ENCODE measurements at regions not wholly inside any gene's neighbourhood (a gene's known extent, or its start where the extent isn't known, plus 50 kb on each side); places are given as distances from the start of the nearest gene placed in this dataset.

- Histone ChIP-seq H3K27ac (ENCODE audit: low read length) (no peak overlapping the region), H3K4me3 (ENCODE audit: low read length) (no peak overlapping the region), H3K9ac (ENCODE audit: low read length) (no peak overlapping the region), H3K79me2 (ENCODE audit: low read length) (no peaks in the 10 kb centered on the region), H3K4me2 (ENCODE audit: low read length) (no peak overlapping the region), H3K27me3 (ENCODE audit: low read depth, low read length) (no peaks in the 10 kb centered on the region), H4K20me1 (ENCODE audit: insufficient read depth, low read length) (no peaks in the 10 kb centered on the region), H2AFZ (ENCODE audit: low read depth, low read length) (no peak overlapping the region), H3K4me1 (ENCODE audit: low read length) (no peaks in the 10 kb centered on the region), H3K9me3 (ENCODE audit: insufficient read depth, low read length) (no peaks in the 10 kb centered on the region), H3K36me3 (replicated peaks; ENCODE audit: low read depth, low read length) (no peaks in the 10 kb centered on the region)
- no peak for TF ChIP-seq EZH2phosphoT487 (IDR thresholded peaks at IDR 0.05; ENCODE audit: low read depth)
- TF ChIP-seq, protein P1, sequence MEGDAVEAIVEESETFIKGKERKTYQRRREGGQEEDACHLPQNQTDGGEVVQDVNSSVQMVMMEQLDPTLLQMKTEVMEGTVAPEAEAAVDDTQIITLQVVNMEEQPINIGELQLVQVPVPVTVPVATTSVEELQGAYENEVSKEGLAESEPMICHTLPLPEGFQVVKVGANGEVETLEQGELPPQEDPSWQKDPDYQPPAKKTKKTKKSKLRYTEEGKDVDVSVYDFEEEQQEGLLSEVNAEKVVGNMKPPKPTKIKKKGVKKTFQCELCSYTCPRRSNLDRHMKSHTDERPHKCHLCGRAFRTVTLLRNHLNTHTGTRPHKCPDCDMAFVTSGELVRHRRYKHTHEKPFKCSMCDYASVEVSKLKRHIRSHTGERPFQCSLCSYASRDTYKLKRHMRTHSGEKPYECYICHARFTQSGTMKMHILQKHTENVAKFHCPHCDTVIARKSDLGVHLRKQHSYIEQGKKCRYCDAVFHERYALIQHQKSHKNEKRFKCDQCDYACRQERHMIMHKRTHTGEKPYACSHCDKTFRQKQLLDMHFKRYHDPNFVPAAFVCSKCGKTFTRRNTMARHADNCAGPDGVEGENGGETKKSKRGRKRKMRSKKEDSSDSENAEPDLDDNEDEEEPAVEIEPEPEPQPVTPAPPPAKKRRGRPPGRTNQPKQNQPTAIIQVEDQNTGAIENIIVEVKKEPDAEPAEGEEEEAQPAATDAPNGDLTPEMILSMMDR (IDR thresholded peaks at IDR 0.05; ENCODE audit: low read depth, low read length): no peak
These were observed 75.1 kb upstream of the CA10 start for GRCh38 chr17:52233632-52234031.

GRCh38 chr17:52233176-52233575 lies 74.7 kb upstream of the CA10 start:
- H3K36me3 ChIP-seq (replicated peaks; ENCODE audit: low read depth, low read length): no peaks in the 10 kb centered on the region
- H3K4me3 ChIP-seq (ENCODE audit: low read length): no peak overlapping the region
- no peaks in the 10 kb centered on the region for H3K79me2 ChIP-seq (ENCODE audit: low read length)
- H3K27me3 ChIP-seq (ENCODE audit: low read depth, low read length): no peaks in the 10 kb centered on the region
- no peaks in the 10 kb centered on the region for H3K9me3 ChIP-seq (ENCODE audit: insufficient read depth, low read length)
- TF ChIP-seq, protein P1 (IDR thresholded peaks at IDR 0.05; ENCODE audit: low read depth, low read length): no peak
- TF ChIP-seq EZH2phosphoT487 (IDR thresholded peaks at IDR 0.05; ENCODE audit: low read depth): no peak
- H2AFZ ChIP-seq (ENCODE audit: low read depth, low read length): no peak overlapping the region
- H4K20me1 ChIP-seq (ENCODE audit: insufficient read depth, low read length): no peaks in the 10 kb centered on the region
- H3K9ac ChIP-seq (ENCODE audit: low read length): no peak overlapping the region
- H3K4me2 ChIP-seq (ENCODE audit: low read length): no peak overlapping the region
- no peaks in the 10 kb centered on the region for H3K4me1 ChIP-seq (ENCODE audit: low read length)
- H3K27ac ChIP-seq (ENCODE audit: low read length): no peak overlapping the region

DNA sequence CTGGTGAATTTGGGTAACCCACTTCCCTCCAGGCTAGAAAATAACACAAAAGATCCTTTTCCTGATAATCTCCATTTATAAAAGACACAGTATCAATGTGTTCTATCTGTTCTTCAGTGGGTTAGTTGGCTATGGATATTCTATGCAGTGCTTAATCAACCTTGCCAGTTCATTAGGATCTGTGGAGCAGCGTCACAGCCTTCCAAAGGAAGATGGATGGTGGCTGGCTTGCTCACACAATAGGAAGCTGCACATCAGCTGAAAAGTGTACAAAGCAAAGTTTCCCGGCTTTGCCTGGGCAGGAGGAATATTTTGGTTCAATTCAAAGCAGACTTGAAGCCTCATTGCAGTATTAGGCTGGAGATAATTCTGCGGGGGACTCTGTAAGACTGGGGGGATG lies 70.3 kb upstream of the CA10 start:
- H3K4me2 ChIP-seq (ENCODE audit: low read length): no peak overlapping the region
- no peaks in the 10 kb centered on the region for H3K4me1 ChIP-seq (ENCODE audit: low read length)
- H3K27ac ChIP-seq (ENCODE audit: low read length): no peak overlapping the region
- H3K4me3 ChIP-seq (ENCODE audit: low read length): no peak overlapping the region
- no peak overlapping the region for H2AFZ ChIP-seq (ENCODE audit: low read depth, low read length)
- H4K20me1 ChIP-seq (ENCODE audit: insufficient read depth, low read length): no peaks in the 10 kb centered on the region
- H3K27me3 ChIP-seq (ENCODE audit: low read depth, low read length): no peaks in the 10 kb centered on the region
- H3K79me2 ChIP-seq (ENCODE audit: low read length): no peaks in the 10 kb centered on the region
- H3K36me3 ChIP-seq (replicated peaks; ENCODE audit: low read depth, low read length): no peaks in the 10 kb centered on the region
- no peaks in the 10 kb centered on the region for H3K9me3 ChIP-seq (ENCODE audit: insufficient read depth, low read length)
- no peak overlapping the region for H3K9ac ChIP-seq (ENCODE audit: low read length)
- TF ChIP-seq, protein P1 (IDR thresholded peaks at IDR 0.05; ENCODE audit: low read depth, low read length): no peak
- no peak for TF ChIP-seq EZH2phosphoT487 (IDR thresholded peaks at IDR 0.05; ENCODE audit: low read depth)

DNA sequence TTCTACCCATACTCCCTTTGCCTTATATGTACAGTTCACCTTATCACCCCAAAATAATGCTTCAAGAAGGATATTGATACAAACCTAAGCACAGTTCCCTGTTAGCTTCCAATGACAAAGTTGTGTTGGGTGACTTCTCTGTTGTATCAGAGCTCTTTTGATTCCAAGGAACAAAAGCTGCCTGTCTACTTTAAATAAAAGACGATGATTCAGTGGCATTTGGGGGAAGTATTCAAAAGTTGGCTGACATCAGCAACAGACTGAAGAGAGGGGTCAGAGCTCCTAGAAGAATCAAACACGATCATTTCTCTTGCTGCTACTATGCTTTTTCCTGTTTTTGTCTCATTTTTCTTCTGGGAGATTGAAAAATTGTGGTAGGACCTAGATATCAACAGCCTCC lies 69.4 kb upstream of the CA10 start:
- no peak overlapping the region for H3K27ac ChIP-seq (ENCODE audit: low read length)
- no peaks in the 10 kb centered on the region for H3K4me1 ChIP-seq (ENCODE audit: low read length)
- no peak overlapping the region for H2AFZ ChIP-seq (ENCODE audit: low read depth, low read length)
- H4K20me1 ChIP-seq (ENCODE audit: insufficient read depth, low read length): no peaks in the 10 kb centered on the region
- H3K27me3 ChIP-seq (ENCODE audit: low read depth, low read length): no peaks in the 10 kb centered on the region
- H3K4me2 ChIP-seq (ENCODE audit: low read length): no peak overlapping the region
- H3K9me3 ChIP-seq (ENCODE audit: insufficient read depth, low read length): no peaks in the 10 kb centered on the region
- no peaks in the 10 kb centered on the region for H3K36me3 ChIP-seq (replicated peaks; ENCODE audit: low read depth, low read length)
- TF ChIP-seq EZH2phosphoT487 (IDR thresholded peaks at IDR 0.05; ENCODE audit: low read depth): no peak
- TF ChIP-seq, protein P1 (IDR thresholded peaks at IDR 0.05; ENCODE audit: low read depth, low read length): no peak
- no peak overlapping the region for H3K4me3 ChIP-seq (ENCODE audit: low read length)
- H3K9ac ChIP-seq (ENCODE audit: low read length): no peak overlapping the region
- no peaks in the 10 kb centered on the region for H3K79me2 ChIP-seq (ENCODE audit: low read length)
